HFF-Myc (cell line): ENCODE measurements at regions not wholly inside any gene's neighbourhood (a gene's known extent, or its start where the extent isn't known, plus 50 kb on each side); places are given as distances from the start of the nearest gene placed in this dataset.

ENCODE experiments used
- DNase-seq: peaks from one replicate; pipeline ENCODE4 v3.0.0-alpha.2; 2011; ENCODE audit warnings: low read depth; ENCODE audit errors: extremely low read depth
- H3K4me3 ChIP-seq: replicated peaks from 2 replicates; pipeline ENCODE4 v1.5.1; 2011; ENCODE audit warnings: low read depth, mild to moderate bottlenecking, control low read depth, low read length
- CTCF ChIP-seq: IDR thresholded peaks from 2 replicates; pipeline ENCODE4 v1.5.1; 2012; ENCODE audit warnings: mild to moderate bottlenecking, low read depth, low read length, control low read depth; ENCODE audit errors: missing control alignments

- DNase-seq: no peak
- TF ChIP-seq CTCF: no peak
- no peak overlapping the region for H3K4me3 ChIP-seq
Observed at GRCh38 chr6:168373389-168373788, 53.8 kb upstream of the DACT2 start.

- no peak overlapping the region for H3K4me3 ChIP-seq
- DNase-seq: no peak
- no peak for TF ChIP-seq CTCF
Observed at GRCh38 chr6:168374051-168374502, 54.5 kb upstream of the DACT2 start.

- no peak for TF ChIP-seq CTCF
- no peak overlapping the region for H3K4me3 ChIP-seq
- DNase-seq: no peak
Observed at GRCh38 chr6:168374541-168375071, 55.0 kb upstream of the DACT2 start.

- DNase-seq: no peak
- no peak overlapping the region for H3K4me3 ChIP-seq
- TF ChIP-seq CTCF: no peak
Observed at GRCh38 chr6:168376120-168376519, 56.5 kb upstream of the DACT2 start.

GRCh38 chr6:168376811-168377483, 57.4 kb upstream of the DACT2 start:
- TF ChIP-seq CTCF: no peak
- H3K4me3 ChIP-seq: no peak overlapping the region

GRCh38 chr6:168377484-168377855, 57.9 kb upstream of the DACT2 start:
- no peak overlapping the region for H3K4me3 ChIP-seq
- no peak for DNase-seq
- TF ChIP-seq CTCF: no peak

More at GRCh38 chr6:168376811-168377483, 57.4 kb upstream of the DACT2 start:
- no peak for DNase-seq
